NB4 (cell line): ENCODE measurements at regions not wholly inside any gene's neighbourhood (a gene's known extent, or its start where the extent isn't known, plus 50 kb on each side); places are given as distances from the start of the nearest gene placed in this dataset.

Experiments
- CTCF ChIP-seq: IDR thresholded peaks from one replicate; pipeline ENCODE4 v1.5.1; 2012; ENCODE audit warnings: low read depth, low read length
- MYC ChIP-seq: IDR thresholded peaks from 2 replicates; pipeline ENCODE4 v1.6.1; 2011; ENCODE audit warnings: low read depth, low read length
- POLR2A ChIP-seq: IDR thresholded peaks from 2 replicates; pipeline ENCODE4 v1.6.1; 2011; ENCODE audit warnings: mild to moderate bottlenecking; ENCODE audit not compliant: insufficient read length; ENCODE audit errors: extremely low read depth

DNA sequence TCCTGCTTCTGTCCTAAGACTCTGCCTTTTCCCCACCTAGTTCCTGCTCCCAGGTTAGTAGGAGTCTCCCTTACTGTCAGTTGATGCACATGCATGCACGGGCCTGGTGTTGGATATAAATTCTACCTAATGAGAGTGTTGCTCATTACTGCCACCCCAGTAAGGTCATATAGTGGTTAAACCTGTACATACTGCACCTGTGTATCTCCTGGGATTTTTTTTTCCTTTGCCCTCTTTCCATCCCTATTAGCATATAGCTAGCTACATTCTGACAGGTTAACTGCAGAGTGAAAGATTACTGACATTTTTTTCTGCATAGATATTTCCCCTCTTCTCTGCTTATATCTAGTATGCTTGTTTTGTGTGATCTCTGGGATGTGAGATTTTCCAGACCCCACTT is 201.5 kb upstream of the PIRT start:
- no peak for TF ChIP-seq POLR2A
- TF ChIP-seq CTCF, result no peak
- no peak for TF ChIP-seq MYC
